ENCODE measurements at regions not wholly inside any gene's neighbourhood (a gene's known extent, or its start where the extent isn't known, plus 50 kb on each side); places are given as distances from the start of the nearest gene placed in this dataset.

GRCh38 chr21:32842146-32842545 is 70.6 kb upstream of the PAXBP1 start:
- no peak for ATAC-seq (ENCODE audit: low read depth)
- intact Hi-C loops (cut with micrococcal nuclease): no loop called here

More at GRCh38 chr21:32842146-32842545, 70.6 kb upstream of the PAXBP1 start:
- H3K9me1 ChIP-seq (ENCODE audit: insufficient read depth, low read length): no peaks in the 10 kb centered on the region; the same call in 1 of the 2 replicates
- POLR2A ChIA-PET (ENCODE audit: unreplicated experiment): no interaction called here
- H2AFZ ChIP-seq (replicated peaks; ENCODE audit: low read length, poor library complexity): no peak overlapping the region
- no peak overlapping the region for H2BK15ac ChIP-seq (ENCODE audit: low read depth, low read length)
- H3K9me3 ChIP-seq (ENCODE audit: control insufficient read depth, insufficient read depth, low read length): no peaks in the 10 kb centered on the region
- no peaks in the 10 kb centered on the region for H3K4me1 ChIP-seq (ENCODE audit: control insufficient read depth, insufficient read depth, low read length)
- dilution Hi-C loops (cut with HindIII; ENCODE audit: low sequenced_read_pairs, unreplicated experiment): no loop called here
- H4K20me1 ChIP-seq (ENCODE audit: insufficient read depth, low read length): no peaks in the 10 kb centered on the region
- DNase-seq: no peak
- no peak for TF ChIP-seq RFX5 (IDR thresholded peaks at IDR 0.05; ENCODE audit: low read depth, low read length)
- TF ChIP-seq SMC3 (IDR thresholded peaks at IDR 0.05; ENCODE audit: low read depth, low read length): no peak
- TF ChIP-seq ELK1 (IDR thresholded peaks at IDR 0.05; ENCODE audit: borderline replicate concordance, low read depth, low read length): no peak
- no peak for TF ChIP-seq CEBPB (IDR thresholded peaks at IDR 0.05; ENCODE audit: low read depth, low read length)
- H2AK5ac ChIP-seq (ENCODE audit: low read depth, low read length): no peak overlapping the region
- no peak overlapping the region for H4K91ac ChIP-seq (ENCODE audit: insufficient read depth, low read depth, low read length)
- no peak overlapping the region for H3K56ac ChIP-seq (ENCODE audit: extremely low read depth, insufficient read depth, low read length)
- no peaks in the 10 kb centered on the region for H3K36me3 ChIP-seq (ENCODE audit: control insufficient read depth, insufficient read depth, low read length)
- no peak overlapping the region for H2AK9ac ChIP-seq (replicated peaks; ENCODE audit: low read depth, low read length, poor library complexity)
- no peak overlapping the region for H3K9ac ChIP-seq (ENCODE audit: low read depth, low read length)
- H3K14ac ChIP-seq (replicated peaks; ENCODE audit: low read depth, low read length): no peak overlapping the region
- H3K4ac ChIP-seq (ENCODE audit: low read depth, low read length): no peak overlapping the region
- CTCF ChIA-PET: no interaction called here
- H3K27ac ChIP-seq (ENCODE audit: insufficient read depth, low read length): no peak overlapping the region
- H2BK20ac ChIP-seq (ENCODE audit: low read depth, low read length): no peak overlapping the region
- H2BK120ac ChIP-seq (ENCODE audit: low read depth, low read length): no peak overlapping the region
- in situ Hi-C loops (cut with MboI; ENCODE audit: low sequenced_read_pairs): loop anchor here (25.0 kb wide), 1 partner anchor 595 kb away; no protein-coding TSS in a partner anchor
- H2BK5ac ChIP-seq (ENCODE audit: low read depth, low read length, poor library complexity, severe bottlenecking): no peak overlapping the region
- no peak overlapping the region for H4K5ac ChIP-seq (ENCODE audit: low read depth, low read length)
- no TSS peak for BruUV-seq (replicated peaks)
- no peak overlapping the region for H3K4me3 ChIP-seq (ENCODE audit: insufficient read depth, low read depth, low read length)
- H3K23ac ChIP-seq (ENCODE audit: low read depth, low read length): no peak overlapping the region
- peaks cover 15% of the 10 kb centered on the region for H3K27me3 ChIP-seq (ENCODE audit: control insufficient read depth, insufficient read depth, low read length)
- no peak overlapping the region for H4K8ac ChIP-seq (ENCODE audit: low read depth in 2 of 2, low read length in 2 of 2)
- H3K79me1 ChIP-seq (ENCODE audit: low read depth in 1 of 2, low read length in 2 of 2): no peaks in the 10 kb centered on the region
- no peak overlapping the region for H3K18ac ChIP-seq (ENCODE audit: low read depth, low read length)
- WGBS, 2 experiments (ENCODE audit: extremely low coverage in 2 of 2, insufficient read length in 1 of 2): no CpG with 5 or more reads among the region's 1 CpG
- H3K4me2 ChIP-seq (ENCODE audit: low read depth, low read length): no peak overlapping the region

Measured in IMR-90 (cell line).